Keratinocyte (primary cell): ENCODE measurements at regions not wholly inside any gene's neighbourhood (a gene's known extent, or its start where the extent isn't known, plus 50 kb on each side); places are given as distances from the start of the nearest gene placed in this dataset.

Experiments used
- DNase-seq: peaks from one replicate; pipeline ENCODE4 v3.0.0-alpha.2; 2011; ENCODE audit warnings: low read depth, missing footprints, low spot score
- FAIRE-seq: peaks from 2 replicates; lab custom pipeline; 2011; peaks lifted over from hg19 to GRCh38; lab: Jason Lieb, UNC
- H2AFZ ChIP-seq: 2 replicates; pipeline ENCODE4 v1.6.0; 2012; ENCODE audit warnings: low read length, control low read depth, inconsistent platforms; ENCODE audit not compliant: control insufficient read depth
- H3K27ac ChIP-seq: 2 replicates; pipeline ENCODE4 v1.5.1; 2011; ENCODE audit warnings: low read length; ENCODE audit not compliant: control insufficient read depth, insufficient read depth
- H3K27me3 ChIP-seq: 3 replicates; pipeline ENCODE4 v1.6.0; 2011; ENCODE audit warnings: low read length; ENCODE audit not compliant: control insufficient read depth, insufficient read depth; ENCODE audit errors: extremely low read depth
- H3K36me3 ChIP-seq, 2 experiments: 2 replicates in 1 of 2; 3 replicates in 1 of 2; pipeline ENCODE4 v1.5.1; 2011; ENCODE audit warnings: low read length in 2 of 2, mild to moderate bottlenecking in 1 of 2; ENCODE audit not compliant: control insufficient read depth in 2 of 2, insufficient read depth in 2 of 2; ENCODE audit errors: extremely low read depth in 1 of 2
- H3K4me1 ChIP-seq: 3 replicates; pipeline ENCODE4 v1.5.1; 2011; ENCODE audit warnings: low read length; ENCODE audit not compliant: control insufficient read depth, insufficient read depth; ENCODE audit errors: extremely low read depth
- H3K4me2 ChIP-seq: 3 replicates; pipeline ENCODE4 v1.6.0; 2011; ENCODE audit warnings: low read depth, low read length; ENCODE audit not compliant: control insufficient read depth, insufficient read depth; ENCODE audit errors: extremely low read depth
- H3K4me3 ChIP-seq, 3 experiments: fragments of 200-600 bp in 1 of 3; sonication (generic) in 1 of 3; 2 replicates in 2 of 3; 3 replicates in 1 of 3; pipeline ENCODE4 v1.5.1; 2011 to 2016; ENCODE audit warnings: low read length in 3 of 3, mild to moderate bottlenecking in 3 of 3, control low read depth in 2 of 3, inconsistent platforms in 1 of 3, low read depth in 1 of 3, mixed read lengths in 1 of 3, mixed run types in 1 of 3, moderate library complexity in 1 of 3; ENCODE audit not compliant: control insufficient read depth in 2 of 3, insufficient read depth in 2 of 3; ENCODE audit errors: extremely low read depth in 1 of 3
- H3K79me2 ChIP-seq: 2 replicates; pipeline ENCODE4 v1.6.0; 2012; ENCODE audit warnings: low read length; ENCODE audit not compliant: control insufficient read depth, insufficient read depth
- H3K9ac ChIP-seq: 3 replicates; pipeline ENCODE4 v1.6.0; 2011; ENCODE audit warnings: low read length; ENCODE audit not compliant: control insufficient read depth, insufficient read depth; ENCODE audit errors: extremely low read depth
- H3K9me1 ChIP-seq: 3 replicates; pipeline ENCODE4 v1.6.0; 2011; ENCODE audit warnings: low read length; ENCODE audit not compliant: control insufficient read depth, insufficient read depth; ENCODE audit errors: extremely low read depth
- H3K9me3 ChIP-seq: 2 replicates; pipeline ENCODE4 v1.5.1; 2012; ENCODE audit warnings: low read depth, low read length; ENCODE audit not compliant: control insufficient read depth
- H4K20me1 ChIP-seq: 3 replicates; pipeline ENCODE4 v1.6.0; 2011; ENCODE audit warnings: low read length; ENCODE audit not compliant: control insufficient read depth, insufficient read depth; ENCODE audit errors: extremely low read depth
- CTCF ChIP-seq, 3 experiments: IDR thresholded peaks in 1 of 3; conservative IDR thresholded peaks in 1 of 3; optimal IDR thresholded peaks in 1 of 3; 2 replicates in 2 of 3; 3 replicates in 1 of 3; pipeline versions ENCODE3 to v1.5.1; 2011; ENCODE audit warnings: low read length in 3 of 3, mild to moderate bottlenecking in 3 of 3, moderate library complexity in 2 of 3, control low read depth in 1 of 3, inconsistent platforms in 1 of 3; ENCODE audit not compliant: insufficient read depth in 2 of 3; ENCODE audit errors: extremely low read depth in 1 of 3
- EZH2 ChIP-seq: IDR thresholded peaks from one replicate; pipeline ENCODE4 v1.6.1; 2012; ENCODE audit warnings: inconsistent platforms, mild to moderate bottlenecking, low read length, moderate library complexity
- dilution Hi-C: fragments of 300-500 bp; cut with MboI; formaldehyde crosslinking; loops from one replicate; pipeline ENCODE4 v1.7.0; 2020; ENCODE audit warnings: low sequenced_read_pairs; ENCODE audit not compliant: extremely low pct_ligation_motif_present

DNA sequence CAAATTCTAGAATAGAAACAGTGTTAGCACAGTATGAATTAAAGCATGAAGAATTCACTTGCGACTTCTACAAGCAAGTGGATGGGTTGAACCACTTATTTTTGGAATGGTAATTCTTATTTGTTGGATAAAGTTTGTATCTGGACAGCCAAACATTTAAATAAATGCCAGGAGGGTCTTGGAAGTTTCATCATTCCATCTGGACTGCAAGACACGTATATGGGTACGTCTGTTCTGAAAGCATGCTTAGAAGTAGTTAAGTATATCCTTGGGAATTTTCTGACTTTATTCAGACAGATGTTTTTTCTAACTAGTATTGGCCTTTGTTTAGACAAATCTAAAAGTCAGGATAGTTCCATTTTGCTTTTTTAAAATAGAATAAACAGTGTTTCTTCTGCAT, 77.5 kb upstream of the CASK start:
- FAIRE-seq, result no peak
- H3K27me3 ChIP-seq, result no peaks in the 10 kb centered on the region
- H3K9me1 ChIP-seq, result no peaks in the 10 kb centered on the region
- no peak overlapping the region for H2AFZ ChIP-seq
- H3K9me3 ChIP-seq, result no peaks in the 10 kb centered on the region
- H3K9ac ChIP-seq, result no peak overlapping the region
- H3K4me2 ChIP-seq, result no peak overlapping the region
- TF ChIP-seq CTCF (optimal IDR thresholded peaks at IDR 0.05 in 1 of 3, IDR thresholded peaks at IDR 0.05 in 1 of 3, conservative IDR thresholded peaks at IDR 0.05 in 1 of 3; ENCODE audit: extremely low read depth in 1 of 3, insufficient read depth in 2 of 3, low read length in 3 of 3), result no peak
- TF ChIP-seq EZH2, result no peak
- no peaks in the 10 kb centered on the region for H3K4me1 ChIP-seq
- no peak for DNase-seq
- H3K27ac ChIP-seq, result no peak overlapping the region
- H4K20me1 ChIP-seq, result no peaks in the 10 kb centered on the region
- no peaks in the 10 kb centered on the region for H3K79me2 ChIP-seq
- H3K4me3 ChIP-seq, result no peak overlapping the region
- dilution Hi-C loops, result no loop called here
- H3K36me3 ChIP-seq, result no peaks in the 10 kb centered on the region

DNA sequence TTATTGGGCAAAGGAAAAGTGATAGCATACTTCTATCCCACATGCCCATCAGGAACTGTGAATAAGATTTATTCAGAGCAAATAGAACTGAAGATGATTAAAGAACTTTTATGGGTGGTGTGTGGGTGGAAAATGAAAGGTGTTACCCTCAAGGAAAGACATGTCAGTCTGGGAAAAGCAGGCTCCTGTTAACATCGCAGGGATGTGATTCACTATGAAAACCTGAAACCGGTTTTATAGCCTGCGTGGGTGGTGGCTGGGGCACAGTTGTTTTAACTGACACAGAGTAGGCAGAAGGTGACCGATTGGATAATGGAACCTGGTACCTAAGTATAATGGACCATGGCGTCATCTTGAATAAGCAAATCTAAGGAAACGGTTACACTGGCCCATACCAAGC, 61.3 kb upstream of the CASK start:
- no peak overlapping the region for H3K4me3 ChIP-seq
- dilution Hi-C loops, result no loop called here
- no peak for DNase-seq
- peak overlapping the region; percentile 12 for H3K4me2 ChIP-seq
- H3K36me3 ChIP-seq, result no peaks in the 10 kb centered on the region
- H3K27ac ChIP-seq, result no peak overlapping the region
- no peaks in the 10 kb centered on the region for H3K9me3 ChIP-seq
- no peak overlapping the region for H3K9ac ChIP-seq
- TF ChIP-seq EZH2 (no peak), CTCF (optimal IDR thresholded peaks at IDR 0.05 in 1 of 3, IDR thresholded peaks at IDR 0.05 in 1 of 3, conservative IDR thresholded peaks at IDR 0.05 in 1 of 3; ENCODE audit: extremely low read depth in 1 of 3, insufficient read depth in 2 of 3, low read length in 3 of 3) (no peak)
- no peaks in the 10 kb centered on the region for H3K27me3 ChIP-seq
- peak; percentile 57 for FAIRE-seq
- no peaks in the 10 kb centered on the region for H3K79me2 ChIP-seq
- peaks cover 7% of the 10 kb centered on the region for H3K4me1 ChIP-seq
- no peaks in the 10 kb centered on the region for H4K20me1 ChIP-seq
- no peak overlapping the region for H2AFZ ChIP-seq
- H3K9me1 ChIP-seq, result no peaks in the 10 kb centered on the region
